Stimulated activated naive B cell treated with anti-CD40 and anti-IgM and Interleukin-4, amounts not matched to agents 10 μg/mL and 1 μg/mL and 100 μg/mL, for 72 hours (primary cell): ENCODE measurements at regions not wholly inside any gene's neighbourhood (a gene's known extent, or its start where the extent isn't known, plus 50 kb on each side); places are given as distances from the start of the nearest gene placed in this dataset.
"Not testable (repeated sequence)": the region's sequence is repeated elsewhere in the genome, so short reads cannot be mapped to it uniquely, and the experiment has no call there.

Experiments used
- ATAC-seq, 2 donors: fragments of 150-1000 bp; cut with Tn5 transposase; replicated peaks; 2 replicates each; pipeline ENCODE4 v1.10.0; 2021; ENCODE audit warnings: moderate library complexity in 1 of 2
- DNase-seq: peaks from one replicate; pipeline ENCODE4 v3.0.0; 2021
- H3K27ac Mint-ChIP-seq: one replicate; pipeline ENCODE4 v1.8.0; 2022; ENCODE audit warnings: mild to moderate bottlenecking, mixed read lengths
- H3K27me3 Mint-ChIP-seq, 2 donors: one replicate each; pipeline ENCODE4 v1.8.0; 2022; ENCODE audit warnings: mixed read lengths in 2 of 2
- H3K36me3 Mint-ChIP-seq, 2 donors: one replicate each; pipeline ENCODE4 v1.8.0; 2022; ENCODE audit warnings: mixed read lengths in 2 of 2, mild to moderate bottlenecking in 1 of 2
- H3K4me1 Mint-ChIP-seq, 2 donors: one replicate each; pipeline ENCODE4 v1.8.0; 2022; ENCODE audit warnings: mixed read lengths in 2 of 2, mild to moderate bottlenecking in 1 of 2
- H3K4me3 Mint-ChIP-seq, 2 donors: one replicate each; pipeline ENCODE4 v1.8.0; 2022; ENCODE audit warnings: mild to moderate bottlenecking in 2 of 2, mixed read lengths in 2 of 2, moderate library complexity in 1 of 2
- H3K9me3 Mint-ChIP-seq, 2 donors: one replicate each; pipeline ENCODE4 v1.8.0; 2022; ENCODE audit warnings: mixed read lengths in 2 of 2, mild to moderate bottlenecking in 1 of 2

GRCh38 chr19:30681162-30682100 lies 309.2 kb downstream of the ZNF536 start:
- Mint-ChIP-seq H3K9me3 (no peaks in the 10 kb centered on the region), H3K27me3 (peaks cover 30 to 37% of the 10 kb centered on the region in 2 donors), H3K4me1 (no peaks in the 10 kb centered on the region), H3K36me3 (no peaks in the 10 kb centered on the region), H3K4me3 (no peak overlapping the region), H3K27ac (no peak overlapping the region)
- DNase-seq (no peak), ATAC-seq (no peak)

GRCh38 chr19:30680399-30680798 lies 308.2 kb downstream of the ZNF536 start:
- H3K36me3 Mint-ChIP-seq, DNase-seq, H3K9me3 Mint-ChIP-seq, H3K27ac Mint-ChIP-seq, H3K4me3 Mint-ChIP-seq, H3K4me1 Mint-ChIP-seq, ATAC-seq: not testable (repeated sequence)
- peaks cover 21 to 26% of the 10 kb centered on the region in 2 donors for H3K27me3 Mint-ChIP-seq

GRCh38 chr19:30679789-30680188 lies 307.6 kb downstream of the ZNF536 start:
- peaks cover 17 to 22% of the 10 kb centered on the region in 2 donors for H3K27me3 Mint-ChIP-seq
- no peak overlapping the region for H3K27ac Mint-ChIP-seq
- no peaks in the 10 kb centered on the region for H3K4me1 Mint-ChIP-seq

GRCh38 chr19:30679153-30679702 lies 307.0 kb downstream of the ZNF536 start:
- no peak overlapping the region for H3K27ac Mint-ChIP-seq
- ATAC-seq (no peak), DNase-seq (no peak)
- H3K27me3 Mint-ChIP-seq, result peaks cover 17 to 22% of the 10 kb centered on the region in 2 donors
- H3K9me3 Mint-ChIP-seq, result no peaks in the 10 kb centered on the region
- H3K4me3 Mint-ChIP-seq, result no peak overlapping the region
- H3K4me1 Mint-ChIP-seq, result no peaks in the 10 kb centered on the region
- H3K36me3 Mint-ChIP-seq, result no peaks in the 10 kb centered on the region

More at GRCh38 chr19:30679789-30680188, 307.6 kb downstream of the ZNF536 start:
- DNase-seq (no peak), ATAC-seq (no peak)
- Mint-ChIP-seq H3K4me3 (no peak overlapping the region), H3K36me3 (no peaks in the 10 kb centered on the region), H3K9me3 (no peaks in the 10 kb centered on the region)

GRCh38 chr19:30678168-30678567 lies 306.0 kb downstream of the ZNF536 start:
- Mint-ChIP-seq H3K27ac (no peak overlapping the region), H3K4me3 (no peak overlapping the region), H3K27me3 (peaks cover 13 to 14% of the 10 kb centered on the region in 2 donors), H3K4me1 (no peaks in the 10 kb centered on the region), H3K36me3 (no peaks in the 10 kb centered on the region), H3K9me3 (peaks cover 0 to 1% of the 10 kb centered on the region in 2 donors)
- no peak for DNase-seq
- no peak for ATAC-seq

- no peak for DNase-seq
- Mint-ChIP-seq H3K4me3 (no peak overlapping the region), H3K27me3 (peaks cover 8 to 10% of the 10 kb centered on the region in 2 donors), H3K27ac (no peak overlapping the region), H3K36me3 (no peaks in the 10 kb centered on the region), H3K4me1 (no peaks in the 10 kb centered on the region), H3K9me3 (peaks cover 0 to 1% of the 10 kb centered on the region in 2 donors)
- ATAC-seq, result no peak
Observed at GRCh38 chr19:30677702-30678101, 305.5 kb downstream of the ZNF536 start.

- DNase-seq, result no peak
- H3K27me3 Mint-ChIP-seq, result peaks cover 4 to 7% of the 10 kb centered on the region in 2 donors
- no peaks in the 10 kb centered on the region for H3K4me1 Mint-ChIP-seq
- no peak overlapping the region for H3K27ac Mint-ChIP-seq
- peaks cover 0 to 1% of the 10 kb centered on the region in 2 donors for H3K9me3 Mint-ChIP-seq
- no peaks in the 10 kb centered on the region for H3K36me3 Mint-ChIP-seq
- no peak for ATAC-seq
- no peak overlapping the region for H3K4me3 Mint-ChIP-seq
Observed at GRCh38 chr19:30676990-30677679, 305.0 kb downstream of the ZNF536 start.

- Mint-ChIP-seq H3K4me1 (no peaks in the 10 kb centered on the region), H3K4me3 (no peak overlapping the region), H3K36me3 (no peaks in the 10 kb centered on the region), H3K9me3 (peaks cover 0 to 1% of the 10 kb centered on the region in 2 donors), H3K27ac (no peak overlapping the region), H3K27me3 (peaks cover 0 to 10% of the 10 kb centered on the region in 2 donors)
- no peak for ATAC-seq
- DNase-seq, result no peak
Observed at GRCh38 chr19:30675086-30675485, 302.9 kb downstream of the ZNF536 start.

GRCh38 chr19:30674656-30675055 lies 302.5 kb downstream of the ZNF536 start:
- H3K27ac Mint-ChIP-seq, result no peak overlapping the region
- H3K4me1 Mint-ChIP-seq, result no peaks in the 10 kb centered on the region
- ATAC-seq (no peak), DNase-seq (no peak)
- no peak overlapping the region for H3K4me3 Mint-ChIP-seq
- peaks cover 2 to 11% of the 10 kb centered on the region in 2 donors for H3K27me3 Mint-ChIP-seq
- H3K9me3 Mint-ChIP-seq, result peaks cover 0 to 1% of the 10 kb centered on the region in 2 donors
- no peaks in the 10 kb centered on the region for H3K36me3 Mint-ChIP-seq

GRCh38 chr19:30673336-30673735 lies 301.2 kb downstream of the ZNF536 start:
- no peak overlapping the region for H3K27ac Mint-ChIP-seq
- H3K4me1 Mint-ChIP-seq, result no peaks in the 10 kb centered on the region
- no peaks in the 10 kb centered on the region for H3K36me3 Mint-ChIP-seq
- no peak overlapping the region for H3K4me3 Mint-ChIP-seq
- peaks cover 0 to 1% of the 10 kb centered on the region in 2 donors for H3K9me3 Mint-ChIP-seq
- H3K27me3 Mint-ChIP-seq, result peaks cover 13 to 24% of the 10 kb centered on the region in 2 donors
- ATAC-seq (no peak), DNase-seq (no peak)

- Mint-ChIP-seq H3K27me3 (peaks cover 14 to 26% of the 10 kb centered on the region in 2 donors), H3K9me3 (peaks cover 0 to 1% of the 10 kb centered on the region in 2 donors), H3K4me3 (no peak overlapping the region), H3K27ac (no peak overlapping the region), H3K36me3 (no peaks in the 10 kb centered on the region), H3K4me1 (no peaks in the 10 kb centered on the region)
- ATAC-seq (no peak), DNase-seq (no peak)
Observed at GRCh38 chr19:30672926-30673325, 300.7 kb downstream of the ZNF536 start.

GRCh38 chr19:30671622-30672051 lies 299.5 kb downstream of the ZNF536 start:
- H3K27me3 Mint-ChIP-seq, result peaks cover 14 to 26% of the 10 kb centered on the region in 2 donors
- no peaks in the 10 kb centered on the region for H3K4me1 Mint-ChIP-seq
- H3K9me3 Mint-ChIP-seq, result peaks cover 0 to 1% of the 10 kb centered on the region in 2 donors
- H3K27ac Mint-ChIP-seq, result no peak overlapping the region
- H3K4me3 Mint-ChIP-seq, result no peak overlapping the region
- H3K36me3 Mint-ChIP-seq, result no peaks in the 10 kb centered on the region
- DNase-seq (no peak), ATAC-seq (no peak)

GRCh38 chr19:30671367-30671619 lies 299.1 kb downstream of the ZNF536 start:
- H3K27ac Mint-ChIP-seq, result no peak overlapping the region
- no peaks in the 10 kb centered on the region for H3K36me3 Mint-ChIP-seq
- no peak for ATAC-seq
- no peaks in the 10 kb centered on the region for H3K4me1 Mint-ChIP-seq
- no peak for DNase-seq
- H3K27me3 Mint-ChIP-seq, result peaks cover 16 to 29% of the 10 kb centered on the region in 2 donors
- H3K9me3 Mint-ChIP-seq, result peaks cover 0 to 1% of the 10 kb centered on the region in 2 donors
- no peak overlapping the region for H3K4me3 Mint-ChIP-seq

GRCh38 chr19:30670562-30671366 lies 298.6 kb downstream of the ZNF536 start:
- H3K9me3 Mint-ChIP-seq, result peaks cover 0 to 1% of the 10 kb centered on the region in 2 donors
- no peak for DNase-seq
- no peak for ATAC-seq

More at GRCh38 chr19:30670562-30671366, 298.6 kb downstream of the ZNF536 start:
- Mint-ChIP-seq H3K36me3 (no peaks in the 10 kb centered on the region), H3K4me1 (no peaks in the 10 kb centered on the region), H3K27me3 (peaks cover 19 to 32% of the 10 kb centered on the region in 2 donors), H3K27ac (no peak overlapping the region), H3K4me3 (no peak overlapping the region)
